CD14-positive monocyte (primary cell): ENCODE measurements at regions not wholly inside any gene's neighbourhood (a gene's known extent, or its start where the extent isn't known, plus 50 kb on each side); places are given as distances from the start of the nearest gene placed in this dataset.

ENCODE experiments used
- DNase-seq, 3 donors: peaks; one replicate each; pipeline ENCODE4 v3.0.0-alpha.2; 2011 to 2022
- H2AFZ ChIP-seq: 2 replicates; pipeline ENCODE4 v1.6.0; 2012; ENCODE audit warnings: mild to moderate bottlenecking, low read depth, low read length, inconsistent platforms; ENCODE audit not compliant: insufficient read depth, poor library complexity, severe bottlenecking
- H3K27ac ChIP-seq, 2 donors: 1 replicate in 1 of 2; 2 replicates in 1 of 2; pipeline ENCODE4 v1.5.1; 2012 to 2013; ENCODE audit warnings: low read length in 2 of 2, control low read depth in 1 of 2, inconsistent platforms in 1 of 2, low read depth in 1 of 2, mild to moderate bottlenecking in 1 of 2
- H3K27me3 ChIP-seq, 2 donors: one replicate each; pipeline versions ENCODE4 v1.6.0 to v1.6.1; 2011 to 2013; ENCODE audit warnings: low read length in 2 of 2; ENCODE audit not compliant: control insufficient read depth in 2 of 2, insufficient read depth in 2 of 2
- H3K36me3 ChIP-seq, 2 donors: replicated peaks in 1 of 2; 1 replicate in 1 of 2; 2 replicates in 1 of 2; pipeline versions ENCODE4 v1.5.1 to v1.6.1; 2012 to 2013; ENCODE audit warnings: low read length in 2 of 2, control low read depth in 1 of 2, inconsistent platforms in 1 of 2, mild to moderate bottlenecking in 1 of 2; ENCODE audit not compliant: insufficient read depth in 2 of 2, control insufficient read depth in 1 of 2
- H3K4me1 ChIP-seq, 2 donors: 1 replicate in 1 of 2; 2 replicates in 1 of 2; pipeline versions ENCODE4 v1.5.1 to v1.6.1; 2012 to 2013; ENCODE audit warnings: low read length in 2 of 2, control low read depth in 1 of 2, inconsistent platforms in 1 of 2, mild to moderate bottlenecking in 1 of 2, moderate library complexity in 1 of 2; ENCODE audit not compliant: insufficient read depth in 2 of 2, control insufficient read depth in 1 of 2
- H3K4me2 ChIP-seq: replicated peaks from 2 replicates; pipeline ENCODE3; 2012; ENCODE audit warnings: low read length, moderate library complexity, mild to moderate bottlenecking; ENCODE audit not compliant: poor library complexity, severe bottlenecking; ENCODE audit errors: extremely low read depth
- H3K4me3 ChIP-seq, 3 experiments: fragments of 200-600 bp in 1 of 3; sonication (generic) in 1 of 3; replicated peaks in 1 of 3; 1 replicate in 2 of 3; 2 replicates in 1 of 3; pipeline ENCODE4 v1.5.1; 2011 to 2013; ENCODE audit warnings: low read length in 3 of 3, mild to moderate bottlenecking in 3 of 3, control low read depth in 2 of 3, low read depth in 2 of 3, inconsistent platforms in 1 of 3, moderate library complexity in 1 of 3
- H3K79me2 ChIP-seq: 2 replicates; pipeline ENCODE4 v1.6.0; 2012; ENCODE audit warnings: mild to moderate bottlenecking, control low read depth, inconsistent platforms, low read length, moderate library complexity; ENCODE audit not compliant: insufficient read depth
- H3K9ac ChIP-seq: 2 replicates; pipeline ENCODE4 v1.6.0; 2017; ENCODE audit warnings: low read length, mild to moderate bottlenecking; ENCODE audit not compliant: insufficient read depth, poor library complexity, severe bottlenecking
- H3K9me3 ChIP-seq, 2 donors: replicated peaks in 1 of 2; 1 replicate in 1 of 2; 2 replicates in 1 of 2; pipeline versions ENCODE4 v1.5.1 to v1.6.1; 2012 to 2013; ENCODE audit warnings: low read length in 2 of 2, control low read depth in 1 of 2; ENCODE audit not compliant: control insufficient read depth in 1 of 2, insufficient read depth in 1 of 2
- H4K20me1 ChIP-seq: 2 replicates; pipeline ENCODE4 v1.6.0; 2012; ENCODE audit warnings: mild to moderate bottlenecking, low read length, control low read depth, moderate library complexity; ENCODE audit not compliant: insufficient read depth
- H3K27ac Mint-ChIP-seq, 7 donors: one replicate each; pipeline ENCODE4 v1.8.0; 2020; ENCODE audit warnings: mild to moderate bottlenecking in 7 of 7, mixed read lengths in 7 of 7, moderate library complexity in 6 of 7, inconsistent platforms in 2 of 7
- H3K27me3 Mint-ChIP-seq, 3 donors: one replicate each; pipeline ENCODE4 v1.8.0; 2021 to 2022; ENCODE audit warnings: low read depth in 3 of 3, mild to moderate bottlenecking in 3 of 3, mixed read lengths in 3 of 3, moderate library complexity in 3 of 3, inconsistent platforms in 1 of 3
- H3K36me3 Mint-ChIP-seq, 2 donors: one replicate each; pipeline ENCODE4 v1.8.0; 2020; ENCODE audit warnings: mixed read lengths in 2 of 2, inconsistent platforms in 1 of 2, mild to moderate bottlenecking in 1 of 2
- H3K4me1 Mint-ChIP-seq: one replicate; pipeline ENCODE4 v1.8.0; 2020; ENCODE audit warnings: mild to moderate bottlenecking, mixed read lengths
- H3K4me3 Mint-ChIP-seq, 2 donors: one replicate each; pipeline ENCODE4 v1.8.0; 2020; ENCODE audit warnings: mild to moderate bottlenecking in 2 of 2, mixed read lengths in 2 of 2, moderate library complexity in 1 of 2
- H3K9me3 Mint-ChIP-seq, 7 donors: one replicate each; pipeline ENCODE4 v1.8.0; 2020 to 2022; ENCODE audit warnings: mixed read lengths in 7 of 7, mild to moderate bottlenecking in 6 of 7, moderate library complexity in 6 of 7, inconsistent platforms in 2 of 7
- WGBS: methylation state at CpG from one replicate; pipeline ENCODE4 v1.1.5; 2013; ENCODE audit warnings: missing lambda C conversion rate; ENCODE audit not compliant: insufficient coverage; 5-methylcytosine and 5-hydroxymethylcytosine counted together
- intact Hi-C, 2 donors: fragments of 100-400 bp; cut with micrococcal nuclease; formaldehyde crosslinking; loops; one replicate each; pipeline versions ENCODE4 v1.15.0 to v1.15.1; 2023
- TF ChIP-seq, protein P1 (sequence below): fragments of 200-600 bp; IDR thresholded peaks from one replicate; pipeline ENCODE4 v1.8.0; 2022; ENCODE audit warnings: antibody characterized with exemption, mild to moderate bottlenecking

DNA sequence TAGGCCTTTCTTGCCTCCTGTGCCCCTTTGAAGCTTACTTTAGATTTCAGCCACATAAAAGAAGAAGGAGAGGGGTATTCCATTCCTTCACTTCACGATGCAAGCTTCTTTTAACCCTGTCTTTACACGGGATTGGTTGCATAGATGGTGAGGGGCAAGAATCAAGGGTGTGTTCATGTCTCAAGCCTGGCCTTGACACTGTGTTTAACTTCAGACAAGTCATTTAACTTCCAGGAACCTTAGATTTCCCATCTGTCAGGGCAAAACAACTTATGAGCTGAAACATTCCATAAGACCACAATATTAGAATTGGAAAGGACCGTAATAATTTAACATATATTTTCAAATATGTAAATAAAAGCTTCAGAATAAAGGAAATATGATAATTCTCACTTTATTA, 344.5 kb downstream of the MFSD1 start:
- H3K9me3 Mint-ChIP-seq, result peaks cover 0 to 3% (median 0%) of the 10 kb centered on the region in 7 donors
- H2AFZ ChIP-seq, result no peak overlapping the region
- intact Hi-C loops, result no loop called here

DNA sequence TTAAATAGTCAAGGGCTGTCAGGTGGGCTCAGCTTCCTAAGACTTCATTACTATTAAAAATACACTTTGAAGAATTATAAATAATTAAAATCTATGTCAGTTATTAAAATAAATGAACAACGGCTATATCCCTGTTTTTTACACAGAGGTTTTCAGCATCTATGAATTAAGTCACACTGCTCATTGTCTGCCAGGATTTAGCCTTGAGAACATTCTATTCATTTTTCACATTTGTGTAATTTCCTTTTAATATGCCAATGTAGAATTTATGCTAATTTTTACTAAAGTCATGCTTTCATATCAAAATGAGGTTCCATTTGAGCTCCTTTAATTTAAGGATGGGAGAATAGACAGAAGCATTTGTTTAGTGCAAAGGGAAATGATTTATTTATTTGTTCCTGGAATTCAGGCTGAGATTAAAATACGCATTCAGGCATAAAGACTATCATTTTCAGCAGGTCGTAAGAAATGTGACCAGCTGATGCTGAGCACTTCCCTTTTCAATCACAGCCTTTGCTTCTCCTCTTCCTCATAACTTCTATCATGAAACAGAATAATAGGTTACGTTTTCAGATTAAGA, 345.1 kb downstream of the MFSD1 start:
- peaks cover 0 to 3% (median 0%) of the 10 kb centered on the region in 7 donors for H3K9me3 Mint-ChIP-seq
- Histone ChIP-seq H4K20me1 (no peaks in the 10 kb centered on the region), H3K36me3 (no peaks in the 10 kb centered on the region), H3K79me2 (no peaks in the 10 kb centered on the region), H3K9ac (no peak overlapping the region), H3K9me3 (no peaks in the 10 kb centered on the region), H3K4me2 (no peak overlapping the region), H3K27ac (no peak overlapping the region), H2AFZ (no peak overlapping the region), H3K4me1 (no peaks in the 10 kb centered on the region), H3K27me3 (no peaks in the 10 kb centered on the region), H3K4me3 (no peak overlapping the region)
- H3K36me3 Mint-ChIP-seq, result no peaks in the 10 kb centered on the region
- DNase-seq, result no peak
- no CpG with 5 or more reads among the region's 4 CpGs for WGBS
- H3K27me3 Mint-ChIP-seq, result peaks cover 0 to 5% (median 0%) of the 10 kb centered on the region in 3 donors
- H3K4me1 Mint-ChIP-seq, result no peaks in the 10 kb centered on the region
- no peak overlapping the region for H3K27ac Mint-ChIP-seq
- TF ChIP-seq, protein P1, sequence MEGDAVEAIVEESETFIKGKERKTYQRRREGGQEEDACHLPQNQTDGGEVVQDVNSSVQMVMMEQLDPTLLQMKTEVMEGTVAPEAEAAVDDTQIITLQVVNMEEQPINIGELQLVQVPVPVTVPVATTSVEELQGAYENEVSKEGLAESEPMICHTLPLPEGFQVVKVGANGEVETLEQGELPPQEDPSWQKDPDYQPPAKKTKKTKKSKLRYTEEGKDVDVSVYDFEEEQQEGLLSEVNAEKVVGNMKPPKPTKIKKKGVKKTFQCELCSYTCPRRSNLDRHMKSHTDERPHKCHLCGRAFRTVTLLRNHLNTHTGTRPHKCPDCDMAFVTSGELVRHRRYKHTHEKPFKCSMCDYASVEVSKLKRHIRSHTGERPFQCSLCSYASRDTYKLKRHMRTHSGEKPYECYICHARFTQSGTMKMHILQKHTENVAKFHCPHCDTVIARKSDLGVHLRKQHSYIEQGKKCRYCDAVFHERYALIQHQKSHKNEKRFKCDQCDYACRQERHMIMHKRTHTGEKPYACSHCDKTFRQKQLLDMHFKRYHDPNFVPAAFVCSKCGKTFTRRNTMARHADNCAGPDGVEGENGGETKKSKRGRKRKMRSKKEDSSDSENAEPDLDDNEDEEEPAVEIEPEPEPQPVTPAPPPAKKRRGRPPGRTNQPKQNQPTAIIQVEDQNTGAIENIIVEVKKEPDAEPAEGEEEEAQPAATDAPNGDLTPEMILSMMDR, result no peak
- intact Hi-C loops, result no loop called here
- no peak overlapping the region for H3K4me3 Mint-ChIP-seq

More for the DNA sequence above, 344.5 kb downstream of the MFSD1 start:
- H3K9me3 ChIP-seq, result no peaks in the 10 kb centered on the region
- no CpG with 5 or more reads among the region's 3 CpGs for WGBS
- no peaks in the 10 kb centered on the region for H3K27me3 ChIP-seq
- H3K36me3 ChIP-seq, result no peaks in the 10 kb centered on the region
- H3K4me1 Mint-ChIP-seq, result no peaks in the 10 kb centered on the region
- DNase-seq, result no peak
- H3K4me1 ChIP-seq, result no peaks in the 10 kb centered on the region
- H3K9ac ChIP-seq, result no peak overlapping the region
- H3K79me2 ChIP-seq, result no peaks in the 10 kb centered on the region
- no peak overlapping the region for H3K4me3 ChIP-seq
- H4K20me1 ChIP-seq, result no peaks in the 10 kb centered on the region
- H3K27ac Mint-ChIP-seq, result no peak overlapping the region
- TF ChIP-seq, protein P1, result no peak
- H3K4me2 ChIP-seq, result no peak overlapping the region
- no peaks in the 10 kb centered on the region for H3K36me3 Mint-ChIP-seq
- H3K27me3 Mint-ChIP-seq, result peaks cover 0 to 5% (median 0%) of the 10 kb centered on the region in 3 donors
- H3K27ac ChIP-seq, result no peak overlapping the region
- H3K4me3 Mint-ChIP-seq, result no peak overlapping the region
